ENCODE measurements at regions not wholly inside any gene's neighbourhood (a gene's known extent, or its start where the extent isn't known, plus 50 kb on each side); places are given as distances from the start of the nearest gene placed in this dataset.

- TF ChIP-seq CGGBP1 (CRISPR knock-in tag; IDR thresholded peaks at IDR 0.05) (no peak), SLC30A9 (CRISPR knock-in tag; IDR thresholded peaks at IDR 0.05) (no peak), SMARCC2 (IDR thresholded peaks at IDR 0.05; ENCODE audit: low read depth) (peak; percentile 60; the same call in 1 of the 2 replicates), KAT2B (IDR thresholded peaks at IDR 0.05; ENCODE audit: low read depth, low read length) (no peak), ARNT (IDR thresholded peaks at IDR 0.05) (0 out of 4 replicates have a peak, but pooled peaks of 1 of the 2 experiments have one; percentile 28), NCOA2 (IDR thresholded peaks at IDR 0.05; ENCODE audit: partially characterized antibody in 2 of 2) (no peak), ARID3A (IDR thresholded peaks at IDR 0.05; ENCODE audit: borderline replicate concordance, low read depth, low read length) (0 out of 2 replicates have a peak, but pooled peaks have one; percentile 16), RHOXF2B (CRISPR knock-in tag; conservative IDR thresholded peaks at IDR 0.05) (no peak), IRF2 (CRISPR knock-in tag; IDR thresholded peaks at IDR 0.05) (no peak), PTBP1 (IDR thresholded peaks at IDR 0.05; ENCODE audit: low read depth, low read length) (no peak), ZNF639 (CRISPR knock-in tag; conservative IDR thresholded peaks at IDR 0.05 in 1 of 2, IDR thresholded peaks at IDR 0.05 in 1 of 2) (no peak), ELF4 (CRISPR knock-in tag; IDR thresholded peaks at IDR 0.05) (peak; percentile 80), ATF1 (CRISPR knock-in tag; IDR thresholded peaks at IDR 0.05) (no peak), ATF1 (tag; IDR thresholded peaks at IDR 0.05) (peak; percentile 83), DMBX1 (CRISPR knock-in tag; IDR thresholded peaks at IDR 0.05; ENCODE audit: borderline replicate concordance) (peak; percentile 80), RBM25 (IDR thresholded peaks at IDR 0.05; ENCODE audit: low read depth, low read length, severe bottlenecking) (peak; percentile 11), CTCF (IDR thresholded peaks at IDR 0.05 in 2 of 3, conservative IDR thresholded peaks at IDR 0.05 in 1 of 3; ENCODE audit: insufficient read depth in 2 of 3, low read depth in 1 of 3, low read length in 3 of 3) (peak; percentile 76 to 80 (median 79)), PHF20 (IDR thresholded peaks at IDR 0.05; ENCODE audit: partially characterized antibody) (no peak), HDGF (IDR thresholded peaks at IDR 0.05) (no peak; the same call in 1 of the 2 replicates), STAT5B (CRISPR knock-in tag; IDR thresholded peaks at IDR 0.05) (no peak), NFE2 (IDR thresholded peaks at IDR 0.05; ENCODE audit: low read depth) (no peak), ZNF668 (CRISPR knock-in tag; IDR thresholded peaks at IDR 0.05) (peak; percentile 53; the same call in 1 of the 2 replicates), THRAP3 (IDR thresholded peaks at IDR 0.05; ENCODE audit: borderline replicate concordance) (peak; percentile 15; the same call in 1 of the 2 replicates)
These were observed 177.5 kb downstream of the MTCL1 start (continued) for GRCh38 chr18:8882632-8883408.

Data from K562 (cell line).